ENCODE measurements at regions not wholly inside any gene's neighbourhood (a gene's known extent, or its start where the extent isn't known, plus 50 kb on each side); places are given as distances from the start of the nearest gene placed in this dataset.
A peak's percentile ranks its signal among the peaks of the same experiment; 100 is the strongest.

DNA sequence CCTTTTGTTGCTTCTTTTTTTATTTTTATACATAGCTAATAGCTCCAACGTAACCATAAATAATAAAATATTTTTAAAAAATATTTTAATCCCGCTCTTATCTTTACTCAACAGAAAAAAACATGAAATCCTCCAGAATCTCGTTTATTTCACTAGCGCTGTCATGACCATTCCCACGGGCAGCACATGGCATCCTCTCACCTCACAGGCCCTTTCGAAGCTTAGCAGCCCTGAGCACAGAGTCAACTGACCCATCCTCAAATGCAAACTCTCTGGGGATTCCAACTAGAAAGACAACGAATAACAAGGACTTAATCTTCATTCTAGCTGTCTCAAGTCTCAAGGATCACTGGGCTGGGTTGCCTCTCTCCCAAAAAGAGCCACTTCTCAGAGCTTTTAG is 285.9 kb upstream of the PPARGC1A start:
- DNase-seq (ENCODE audit: low read depth in 4 of 4, low spot score in 2 of 4), result no peak

DNA sequence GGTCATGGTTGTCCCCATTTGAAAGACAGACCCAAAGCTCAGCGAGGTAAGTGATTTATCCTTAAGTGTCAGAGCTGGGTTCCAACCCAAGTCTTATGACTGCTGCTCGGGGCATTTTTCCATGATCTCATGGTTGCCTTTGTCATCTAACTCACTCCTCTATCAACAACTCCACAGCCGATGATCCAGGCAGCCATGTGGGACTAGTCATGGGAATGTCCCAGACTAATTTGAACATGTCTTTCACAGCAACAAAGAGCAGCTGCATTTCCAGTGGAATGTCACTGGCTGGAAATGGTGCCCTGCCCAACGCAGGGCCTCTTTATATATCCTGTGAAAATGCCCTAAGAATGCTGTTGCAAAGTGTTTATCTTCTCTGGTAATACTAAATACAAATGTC is 284.8 kb upstream of the PPARGC1A start:
- no peak for DNase-seq (ENCODE audit: low read depth in 4 of 4, low spot score in 2 of 4)

DNA sequence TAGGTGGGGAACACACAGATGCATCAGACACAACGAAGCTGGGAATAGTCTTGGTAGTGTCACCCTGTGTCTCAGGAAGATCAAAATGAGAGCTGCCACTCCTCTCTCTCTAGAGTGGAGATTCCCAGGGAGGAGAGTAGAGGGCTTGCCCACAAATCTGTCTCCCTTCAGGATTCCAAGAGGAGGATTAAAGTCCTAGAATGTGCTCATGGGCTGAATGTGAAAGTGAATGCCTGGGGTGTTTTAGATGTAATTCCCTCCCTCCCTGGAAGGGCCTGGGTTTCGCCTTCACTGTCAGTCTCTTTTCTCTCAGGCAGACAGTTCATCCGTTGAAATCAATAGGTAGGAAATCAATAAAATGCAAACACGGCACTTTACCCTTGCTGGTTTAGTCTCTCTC is 282.6 kb upstream of the PPARGC1A start:
- DNase-seq (ENCODE audit: low read depth in 4 of 4, low spot score in 2 of 4), result no peak

DNA sequence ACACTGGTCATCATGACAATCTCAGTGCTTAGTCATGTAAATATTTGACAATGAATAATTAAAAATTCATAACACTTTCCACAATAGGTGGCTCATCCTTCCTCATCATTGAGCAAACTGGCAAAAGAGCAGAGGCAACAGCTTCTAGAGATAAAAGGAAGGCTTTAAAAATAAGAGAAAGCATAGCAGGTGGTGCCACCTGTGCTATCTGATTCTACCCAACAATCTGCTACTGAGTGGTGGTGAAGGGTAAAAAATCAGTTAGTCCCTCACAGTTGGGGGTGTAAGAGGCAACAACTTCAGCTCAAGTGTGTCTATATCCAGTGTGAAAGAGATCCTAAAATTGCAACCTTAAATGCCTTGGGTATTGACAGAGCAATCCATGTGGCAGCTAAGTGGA is 280.1 kb upstream of the PPARGC1A start:
- DNase-seq (ENCODE audit: low read depth in 4 of 4, low spot score in 2 of 4), result no peak

DNA sequence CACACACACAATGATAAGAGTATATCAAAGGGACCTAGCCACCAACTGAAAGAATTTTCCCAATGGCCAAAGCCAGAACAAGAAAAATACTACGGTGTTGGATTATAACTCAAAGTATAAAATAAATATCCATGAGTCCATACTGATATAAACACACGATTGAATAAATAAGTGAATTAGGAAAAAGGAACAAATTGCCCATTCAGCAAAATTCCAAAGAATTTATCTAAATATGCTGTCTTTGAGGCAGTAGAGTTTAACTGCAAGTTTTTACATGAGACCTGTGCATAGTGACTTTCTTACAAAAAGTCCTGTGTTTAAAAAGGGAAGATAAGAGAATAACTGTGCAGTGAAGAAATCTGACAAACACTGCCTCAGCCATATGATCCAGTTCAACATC is 278.8 kb upstream of the PPARGC1A start:
- DNase-seq (ENCODE audit: low read depth in 4 of 4, low spot score in 2 of 4), result no peak

DNA sequence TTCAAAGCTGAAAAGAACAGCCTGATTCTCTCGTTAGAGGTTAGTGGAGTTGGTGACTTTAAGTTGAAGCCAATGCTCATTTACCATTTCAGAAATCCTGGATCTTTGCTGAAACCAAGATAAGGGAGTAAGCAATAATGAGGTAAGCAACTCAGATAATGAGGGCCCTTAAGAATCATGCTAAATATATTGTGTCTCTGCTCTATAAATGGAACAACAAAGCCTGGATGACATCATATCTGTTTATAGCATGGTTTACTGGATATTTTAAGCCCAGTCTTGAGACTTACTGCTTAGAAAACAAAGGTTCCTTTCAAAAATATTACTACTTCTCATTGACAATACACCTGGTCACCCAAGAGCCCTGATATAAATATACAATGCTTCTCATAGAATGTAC is 276.7 kb upstream of the PPARGC1A start:
- no peak for DNase-seq (ENCODE audit: low read depth in 4 of 4, low spot score in 2 of 4)

DNA sequence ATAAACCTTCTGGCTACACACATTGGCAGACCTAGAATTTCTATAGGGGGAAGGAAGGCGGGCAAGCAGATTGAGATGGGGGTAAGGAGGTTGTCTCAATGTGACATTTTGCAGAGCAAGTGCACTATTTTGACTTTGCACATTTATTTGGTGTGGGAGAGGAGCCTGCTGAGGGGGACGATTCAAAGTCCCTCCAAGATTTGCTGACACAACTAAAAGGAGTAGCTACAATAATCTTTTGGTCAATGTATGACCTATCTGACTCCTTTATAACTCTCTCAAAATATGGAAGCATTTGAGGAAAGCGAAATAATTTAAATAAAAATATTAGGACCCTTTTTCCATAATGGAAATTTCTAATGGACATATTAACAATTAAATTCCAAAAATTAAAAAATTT is 274.9 kb upstream of the PPARGC1A start:
- no peak for DNase-seq (ENCODE audit: low read depth in 4 of 4, low spot score in 2 of 4)

DNA sequence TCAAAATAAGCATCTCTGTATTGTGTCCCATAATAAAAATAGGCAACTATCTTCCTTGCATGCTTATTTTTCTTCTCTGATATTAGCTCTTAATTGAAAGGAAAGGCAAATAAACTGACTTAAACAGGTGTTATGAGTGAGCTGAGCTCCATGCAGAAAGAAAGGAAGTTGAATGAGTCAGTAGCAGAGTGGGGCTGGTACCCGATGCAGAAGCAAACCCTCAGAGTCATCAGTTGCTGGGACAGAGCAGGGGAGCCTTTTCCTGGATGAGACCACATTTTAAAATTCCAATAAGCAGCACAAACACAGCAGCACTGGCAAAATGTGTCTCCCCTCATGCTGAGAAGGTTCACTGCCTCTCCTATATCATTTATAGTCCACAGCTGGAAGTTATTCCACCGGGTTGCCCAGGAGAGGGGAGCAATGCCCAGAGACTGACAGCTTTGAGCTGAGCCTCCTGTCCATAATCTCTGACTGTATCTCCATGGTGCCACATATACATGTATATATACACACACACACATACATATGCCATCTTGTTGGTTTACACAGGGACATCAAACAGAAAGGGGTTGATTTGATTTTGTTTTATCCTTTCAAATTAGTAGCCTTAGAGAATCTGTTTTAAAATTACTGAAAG is 274.3 kb upstream of the PPARGC1A start:
- no peak for DNase-seq (ENCODE audit: low read depth in 4 of 4, low spot score in 2 of 4)

DNA sequence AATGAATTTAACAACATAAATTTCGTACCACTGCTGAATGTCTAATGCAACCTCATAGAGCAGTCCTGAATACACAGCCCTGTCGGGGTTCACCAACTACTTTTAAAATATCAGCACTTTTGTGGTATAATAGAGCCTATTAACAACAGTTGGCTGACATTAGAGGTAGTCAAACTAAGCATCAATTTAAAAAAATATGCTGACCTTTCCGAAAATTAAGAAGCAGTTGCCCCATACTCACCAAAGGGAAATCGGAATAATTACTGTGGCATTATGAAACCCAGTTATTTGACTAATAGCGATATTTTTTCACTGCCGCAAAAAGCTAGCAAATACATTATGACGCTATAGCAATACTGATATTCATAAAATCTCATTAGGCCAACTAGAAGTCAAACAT is 273.5 kb upstream of the PPARGC1A start:
- no peak for DNase-seq (ENCODE audit: low read depth in 4 of 4, low spot score in 2 of 4)

DNA sequence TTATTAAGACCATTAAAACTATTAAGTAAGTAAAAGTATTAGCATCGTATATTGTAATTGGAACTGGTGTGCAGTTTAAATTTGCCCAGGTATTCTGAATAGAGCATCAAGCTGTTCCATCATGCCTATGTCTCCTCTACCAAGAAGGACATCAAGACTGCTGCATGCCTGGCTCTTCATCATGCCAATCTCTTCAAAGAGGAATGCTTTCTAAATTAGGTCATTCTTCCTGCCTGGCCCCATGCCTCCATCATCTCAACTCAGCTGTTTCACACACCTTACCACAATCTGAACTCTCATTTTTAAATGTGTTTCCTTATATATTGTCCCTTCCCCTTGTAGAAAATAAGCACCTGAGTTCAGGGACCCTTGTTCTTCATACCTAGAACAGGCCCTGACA is 270.5 kb upstream of the PPARGC1A start:
- no peak for DNase-seq (ENCODE audit: low read depth in 4 of 4, low spot score in 2 of 4)

DNA sequence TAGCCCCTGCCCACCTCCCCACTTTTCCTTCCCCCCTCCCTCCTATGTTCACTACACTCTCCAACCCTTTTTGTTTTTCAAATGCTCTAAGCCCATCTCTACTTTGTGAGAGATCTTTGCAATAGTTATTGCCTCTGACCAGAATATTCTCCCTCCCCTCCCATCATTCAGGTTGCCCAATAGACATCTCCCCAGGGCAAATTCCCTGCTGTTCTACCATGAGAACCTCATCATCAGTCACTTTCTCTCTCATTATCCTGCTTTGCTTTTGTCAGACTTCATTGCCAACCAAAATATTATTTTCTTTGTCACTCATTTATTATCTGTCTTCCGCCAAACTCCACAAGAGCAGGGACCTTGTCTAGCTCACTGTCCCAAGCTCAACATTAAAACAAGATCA is 268.2 kb upstream of the PPARGC1A start:
- DNase-seq (ENCODE audit: low read depth in 4 of 4, low spot score in 2 of 4), result no peak

DNA sequence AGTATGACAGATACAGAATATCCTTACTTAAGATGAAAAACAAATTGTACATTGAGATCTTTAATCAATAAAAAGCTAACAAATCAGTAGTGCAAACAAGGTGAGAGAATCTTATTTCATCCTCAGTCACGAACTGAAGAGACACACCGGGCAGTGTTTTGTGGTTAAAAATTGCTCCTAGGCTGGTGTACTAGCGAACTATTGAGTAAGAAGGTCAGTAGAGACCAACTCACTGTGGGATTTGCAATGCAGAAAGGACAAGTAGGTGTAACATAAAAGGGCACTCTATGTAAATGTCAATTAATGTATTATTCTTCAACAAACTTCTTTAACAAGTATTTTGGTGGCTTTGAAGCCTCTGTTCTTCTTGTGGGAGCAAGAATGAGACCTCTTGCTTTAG is 260.2 kb upstream of the PPARGC1A start:
- DNase-seq (ENCODE audit: low read depth in 4 of 4, low spot score in 2 of 4), result no peak

DNA sequence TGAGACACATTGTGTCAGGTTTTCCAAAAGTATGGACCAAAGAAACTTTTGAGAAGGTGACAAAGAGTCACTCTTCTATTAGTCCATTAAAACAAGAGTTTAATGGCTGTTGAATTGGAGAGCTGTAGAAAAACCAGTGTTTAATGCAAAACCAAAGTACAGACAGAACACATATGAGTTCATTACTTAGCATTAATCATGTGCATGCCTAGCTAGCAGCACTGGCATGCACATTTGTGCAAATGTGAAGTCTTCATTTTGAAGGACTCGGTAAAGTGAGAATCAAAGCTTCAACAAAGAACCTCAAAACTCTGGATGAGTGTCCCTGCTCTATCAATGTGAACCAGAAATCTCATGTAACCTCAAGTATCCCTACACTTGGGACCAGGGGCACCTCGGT is 256.3 kb upstream of the PPARGC1A start:
- no peak for DNase-seq (ENCODE audit: low read depth in 4 of 4, low spot score in 2 of 4)

DNA sequence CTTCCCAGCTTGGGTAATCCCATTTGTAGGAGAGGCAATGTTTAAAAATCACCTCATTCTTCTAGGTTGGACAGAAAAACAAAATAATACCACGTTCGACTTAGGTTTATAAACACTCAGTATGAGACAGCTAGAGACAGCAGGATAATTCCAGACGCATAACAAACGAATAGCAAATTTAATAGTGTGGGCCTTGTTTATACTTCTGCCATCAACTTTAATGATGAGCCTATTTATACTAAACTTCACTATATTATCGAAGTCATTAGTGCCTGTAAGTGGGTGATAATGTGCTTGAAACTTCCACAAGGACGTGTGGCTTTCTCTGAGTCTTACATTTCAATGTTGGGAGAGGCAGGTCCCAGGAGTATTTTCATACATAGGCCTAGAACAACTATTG is 255.7 kb upstream of the PPARGC1A start:
- DNase-seq (ENCODE audit: low read depth in 4 of 4, low spot score in 2 of 4), result no peak

DNA sequence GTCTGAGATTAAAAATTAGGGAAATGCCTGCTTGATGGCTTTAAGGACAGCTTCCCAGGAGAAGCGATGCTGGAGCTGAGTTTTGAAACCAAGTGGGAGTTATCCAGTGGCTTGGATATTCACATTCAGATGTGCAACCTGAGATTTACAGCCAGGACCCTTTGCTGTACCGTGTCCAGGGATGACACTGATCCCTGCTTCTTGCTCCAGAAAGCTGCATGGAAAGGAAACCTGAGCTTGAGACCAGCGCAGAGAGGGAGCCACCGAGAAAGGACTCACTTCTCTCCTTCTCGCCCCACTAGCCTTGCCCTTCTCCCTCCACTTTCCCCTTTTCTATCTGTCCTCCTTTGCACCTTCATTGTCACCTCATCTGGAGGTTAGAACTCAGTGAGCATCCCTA is 254.5 kb upstream of the PPARGC1A start:
- peak in 2 of 4 donors; percentile 29 to 32 for DNase-seq (ENCODE audit: low read depth in 4 of 4, low spot score in 2 of 4)

DNA sequence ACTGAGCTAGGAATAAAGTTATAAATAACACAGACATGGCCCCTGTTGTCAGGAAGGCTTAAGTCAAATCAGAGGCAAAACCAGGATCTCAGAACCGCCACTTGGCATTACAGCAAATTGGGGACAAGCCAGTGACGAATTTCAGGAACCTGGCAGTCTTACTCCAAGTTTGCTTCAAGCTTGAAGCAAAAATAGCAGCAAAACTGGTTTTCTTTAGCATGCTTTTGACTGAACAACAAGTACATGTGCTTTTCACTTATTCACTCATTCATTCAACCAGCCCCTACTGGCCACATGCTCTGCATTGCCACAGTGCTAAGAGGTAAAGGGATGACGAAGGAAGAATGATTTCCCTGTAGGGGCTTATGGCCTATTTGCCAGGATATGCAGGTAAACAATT is 253.9 kb upstream of the PPARGC1A start:
- DNase-seq (ENCODE audit: low read depth in 4 of 4, low spot score in 2 of 4), result no peak

DNA sequence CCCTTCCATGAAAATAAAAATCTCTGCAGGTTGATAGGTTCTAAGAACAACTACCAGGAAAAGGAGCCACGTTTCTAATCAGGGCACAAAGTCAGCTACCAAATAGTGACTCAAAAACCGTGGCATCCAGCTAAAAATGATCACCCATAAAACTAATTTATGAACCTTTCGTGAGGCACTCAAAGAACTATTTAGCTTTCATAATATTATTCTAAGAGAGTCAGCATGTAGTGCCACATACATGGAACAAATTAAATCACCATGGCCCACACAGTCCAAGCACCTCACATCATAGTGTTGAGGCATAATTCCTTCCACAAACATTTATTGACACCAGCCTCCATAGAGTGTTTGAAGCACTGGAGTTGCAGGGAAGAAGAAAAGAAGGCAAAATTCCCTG is 252.0 kb upstream of the PPARGC1A start:
- DNase-seq (ENCODE audit: low read depth in 4 of 4, low spot score in 2 of 4), result no peak

DNA sequence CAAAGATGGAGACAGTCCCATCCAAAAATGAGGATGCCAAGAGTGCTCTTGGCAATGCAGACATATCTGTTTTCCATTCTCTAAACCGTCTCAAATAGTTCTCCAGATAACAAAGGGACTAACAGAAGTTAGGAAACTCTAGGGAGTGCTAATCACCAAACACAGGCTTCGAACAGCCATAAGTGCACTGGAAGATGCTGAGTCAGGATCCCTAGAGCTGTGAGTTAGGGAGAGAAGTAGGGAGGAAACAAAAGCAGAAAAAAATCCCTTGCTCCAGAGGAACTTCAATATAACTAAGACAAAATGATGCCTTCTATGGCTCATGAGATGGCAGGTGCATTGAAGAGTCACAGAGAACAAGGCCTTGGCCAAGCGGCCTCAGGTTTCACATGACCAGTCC is 251.0 kb upstream of the PPARGC1A start:
- no peak for DNase-seq (ENCODE audit: low read depth in 4 of 4, low spot score in 2 of 4)

DNA sequence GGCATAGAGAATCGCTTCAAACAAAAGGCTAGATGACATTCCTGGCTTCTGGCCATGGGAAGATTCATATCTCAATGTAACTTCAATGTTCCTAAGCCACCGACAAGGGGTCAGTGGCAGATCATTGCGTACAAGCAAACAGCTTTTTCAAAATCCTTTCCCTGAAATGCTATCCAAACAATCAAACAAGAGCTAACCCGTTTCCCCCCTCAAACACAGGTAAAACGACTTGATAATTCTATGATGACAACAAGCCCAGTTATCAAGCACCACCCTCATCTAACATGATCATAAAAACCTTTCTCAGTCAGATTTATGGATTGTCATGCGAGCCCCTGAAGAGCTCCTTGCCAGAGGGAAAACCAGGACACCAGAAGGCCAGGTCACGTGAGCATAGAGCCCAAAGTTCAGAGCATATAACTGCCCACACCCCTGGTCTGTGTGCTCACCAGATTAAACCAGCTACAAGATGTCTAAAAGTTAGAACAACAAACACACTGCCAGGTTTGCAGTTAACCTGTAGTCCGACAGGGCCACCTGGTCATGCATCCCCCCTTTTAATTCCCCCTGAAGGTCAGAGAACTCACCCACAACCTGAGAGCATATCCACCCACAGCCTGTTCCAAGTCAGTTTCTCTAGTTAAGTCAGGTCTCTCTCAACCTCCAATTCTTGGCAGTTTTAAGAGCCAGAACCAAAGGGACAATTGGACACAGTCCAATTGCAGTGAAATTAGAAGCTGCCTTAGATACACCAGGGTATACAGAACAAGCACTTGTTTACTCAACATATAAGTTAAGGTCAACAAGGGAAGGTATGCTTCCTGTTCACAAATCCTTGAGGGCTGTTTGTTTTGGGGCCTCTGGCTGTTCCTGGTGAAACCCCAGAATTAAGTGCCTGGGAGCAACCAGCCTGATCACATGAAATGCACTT is 248.1 kb upstream of the PPARGC1A start:
- DNase-seq (ENCODE audit: low read depth in 4 of 4, low spot score in 2 of 4), result peak in 1 of 4 donors; percentile 24

DNA sequence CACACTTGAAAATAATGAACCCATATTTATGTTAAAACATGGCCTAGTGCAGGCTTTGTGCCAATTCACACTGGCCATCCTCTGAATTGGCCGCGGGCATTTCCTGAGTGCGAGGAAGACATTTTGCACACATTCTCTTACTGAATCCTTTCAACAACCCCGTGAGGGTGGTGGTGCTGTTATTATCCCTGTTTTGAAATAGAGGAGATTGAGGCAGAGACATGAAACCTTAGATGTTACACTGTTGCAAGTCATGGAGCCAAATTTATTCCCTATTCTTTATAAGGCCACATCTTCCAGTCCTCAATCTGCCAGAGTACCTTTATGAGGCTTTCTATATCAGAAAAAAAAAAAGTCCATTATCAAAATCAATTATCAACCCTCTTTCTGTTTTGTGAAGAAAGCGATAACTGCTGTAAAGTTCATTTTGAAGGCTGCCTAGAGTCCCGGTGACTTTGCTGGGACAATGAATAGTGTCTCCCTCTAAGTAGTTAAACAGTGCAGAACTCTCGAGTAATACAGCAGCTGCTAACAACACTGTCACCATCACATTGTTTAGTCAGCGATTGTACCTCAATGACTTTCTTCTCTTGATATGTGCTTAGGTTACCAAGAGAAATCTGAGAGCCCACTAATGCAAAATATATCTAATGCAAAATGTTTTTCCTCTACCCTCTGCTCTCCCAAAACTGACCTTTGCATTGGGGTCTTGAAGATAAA is 242.3 kb upstream of the PPARGC1A start:
- no peak for DNase-seq (ENCODE audit: low read depth in 4 of 4, low spot score in 2 of 4)

DNA sequence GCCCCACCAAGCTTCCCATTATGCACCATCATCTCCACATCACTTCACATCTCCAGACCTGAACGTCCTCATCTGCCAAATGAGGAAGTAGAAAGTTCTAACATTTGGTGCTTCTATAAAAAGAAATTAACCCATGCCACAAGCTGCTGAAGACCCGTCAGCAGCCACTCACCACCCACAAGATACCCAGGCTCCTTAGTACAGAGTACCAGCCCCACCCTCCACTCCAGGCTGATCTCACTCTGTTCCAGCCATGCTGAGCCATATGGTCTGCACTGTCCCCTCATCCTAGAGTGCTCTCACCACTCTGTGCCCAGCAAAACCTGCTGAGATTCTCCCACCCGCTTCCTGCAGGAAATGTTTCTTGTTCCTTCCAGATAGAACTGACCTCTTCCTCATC is 240.8 kb upstream of the PPARGC1A start:
- no peak for DNase-seq (ENCODE audit: low read depth in 4 of 4, low spot score in 2 of 4)

DNA sequence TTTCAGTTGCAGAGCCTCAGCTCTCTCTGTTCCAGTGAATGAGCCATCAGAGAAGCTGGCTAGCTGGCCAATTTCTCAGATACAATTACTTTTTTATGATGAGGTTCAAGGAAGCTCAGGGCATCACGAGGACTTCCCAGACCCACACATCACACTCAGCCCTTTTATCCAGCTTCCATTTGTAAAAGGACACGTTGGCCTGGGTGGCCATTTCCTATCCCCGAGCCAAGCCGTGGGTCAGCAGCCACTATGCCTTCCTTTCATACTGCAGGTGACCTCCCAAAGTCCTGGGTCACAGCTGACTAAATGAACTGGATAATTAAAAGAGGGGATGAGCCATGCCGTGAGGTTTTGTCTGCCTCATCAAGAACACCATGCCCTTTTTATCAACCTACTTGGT is 236.9 kb upstream of the PPARGC1A start:
- no peak for DNase-seq (ENCODE audit: low read depth in 4 of 4, low spot score in 2 of 4)

All from left renal cortex interstitium (tissue), 4 donors.